SW480 (cell line): ENCODE measurements at regions not wholly inside any gene's neighbourhood (a gene's known extent, or its start where the extent isn't known, plus 50 kb on each side); places are given as distances from the start of the nearest gene placed in this dataset.

Experiments
- DNase-seq: peaks from one replicate; pipeline ENCODE4 v3.0.0-alpha.2; 2016; ENCODE audit warnings: low spot score

DNA sequence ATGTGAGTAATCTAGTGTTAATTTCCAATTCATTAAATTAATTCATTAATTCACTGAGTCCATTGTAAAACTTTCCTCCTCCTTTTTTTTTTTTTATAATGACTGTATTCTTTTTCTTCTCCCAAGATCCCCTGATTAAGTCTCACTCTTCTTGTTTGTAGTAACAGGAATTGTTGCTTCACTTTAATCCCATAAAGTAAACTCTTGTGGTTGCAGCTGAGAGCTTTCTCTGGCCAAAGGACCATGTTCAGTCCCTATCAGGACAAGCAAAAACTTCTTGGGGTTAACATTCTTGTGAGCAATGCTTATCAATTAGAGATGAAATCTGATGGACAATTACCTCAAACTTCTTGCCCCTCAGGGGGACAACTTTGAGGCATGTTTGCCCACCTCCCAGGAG lies 400.2 kb upstream of the SPHKAP start:
- DNase-seq: no peak

- DNase-seq: no peak
These were observed 394.4 kb upstream of the SPHKAP start for GRCh38 chr2:228575897-228576296.

DNA sequence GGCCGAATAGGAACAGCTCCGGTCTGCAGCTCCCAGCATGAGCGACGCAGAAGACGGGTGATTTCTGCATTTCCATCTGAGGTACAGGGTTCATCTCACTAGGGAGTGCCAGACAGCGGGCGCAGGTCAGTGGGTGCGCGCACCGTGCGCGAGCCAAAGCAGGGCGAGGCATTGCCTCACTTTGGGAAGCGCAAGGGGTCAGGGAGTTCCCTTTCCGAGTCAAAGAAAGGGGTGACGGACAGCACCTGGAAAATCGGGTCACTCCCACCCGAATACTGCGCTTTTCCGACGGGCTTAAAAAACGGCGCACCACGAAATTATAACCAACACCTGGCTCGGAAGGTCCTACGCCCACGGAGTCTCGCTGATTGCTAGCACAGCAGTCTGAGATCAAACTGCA lies 386.8 kb upstream of the SPHKAP start:
- DNase-seq: peak; percentile 20

- no peak for DNase-seq
These were observed 380.3 kb upstream of the SPHKAP start for GRCh38 chr2:228561816-228562215.

DNA sequence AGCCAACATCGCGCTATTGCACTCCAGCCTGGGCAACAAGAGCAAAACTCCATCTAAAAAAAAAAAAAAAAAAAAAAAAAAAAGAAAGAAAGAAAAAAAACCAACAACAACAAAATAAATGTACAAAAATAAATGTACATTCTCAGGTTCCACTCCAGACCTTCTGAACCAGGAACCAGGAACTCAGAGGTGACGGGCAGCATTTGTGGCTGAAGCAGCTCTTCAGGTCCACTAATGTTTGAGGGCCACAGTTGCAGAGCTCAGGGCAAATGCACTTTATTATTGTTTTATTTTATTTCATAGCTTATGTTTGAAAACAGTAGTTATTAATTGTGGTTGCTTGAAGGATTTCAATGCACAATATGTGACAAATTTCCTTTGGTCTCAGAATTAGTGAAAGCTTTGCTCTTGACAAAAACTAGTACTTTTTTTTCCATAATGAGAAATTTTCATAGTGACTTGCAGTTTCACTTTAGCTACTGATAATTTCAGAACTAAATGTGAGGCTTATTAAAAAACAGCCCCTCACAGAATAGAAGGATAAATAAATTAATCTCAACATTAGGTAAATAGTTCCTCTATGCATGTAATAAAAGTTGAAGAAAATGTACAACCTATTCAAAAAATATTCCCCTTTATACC lies 378.4 kb upstream of the SPHKAP start:
- no peak for DNase-seq

GRCh38 chr2:228556717-228557116 lies 375.2 kb upstream of the SPHKAP start:
- no peak for DNase-seq

DNA sequence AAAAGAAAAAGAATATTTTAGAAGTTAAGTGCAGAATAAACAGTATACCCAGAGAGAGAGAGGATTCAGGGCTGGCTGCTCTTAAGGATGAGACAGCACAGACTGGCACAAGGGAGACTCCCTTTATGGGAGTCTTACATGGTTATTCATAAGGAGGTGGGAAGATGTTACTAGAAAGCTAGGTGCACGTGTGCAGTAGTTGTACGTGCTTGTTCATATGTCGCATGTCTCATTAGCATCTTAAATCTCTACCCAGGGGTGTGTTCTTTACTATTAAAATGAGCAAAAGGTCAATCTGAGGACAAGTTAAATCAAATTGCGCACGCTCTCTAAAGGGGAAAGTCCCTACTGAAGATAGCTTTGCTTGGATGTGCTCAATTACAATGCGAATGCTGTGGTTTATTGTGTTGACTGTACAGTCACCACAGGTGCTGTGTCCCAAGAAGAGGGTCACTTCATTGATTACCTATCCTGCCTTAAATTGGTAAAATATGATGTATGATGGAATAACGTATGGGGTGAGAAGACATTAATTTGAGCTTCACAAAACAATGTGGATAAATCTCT lies 368.0 kb upstream of the SPHKAP start:
- no peak for DNase-seq

GRCh38 chr2:228548230-228548629 lies 366.7 kb upstream of the SPHKAP start:
- no peak for DNase-seq

DNA sequence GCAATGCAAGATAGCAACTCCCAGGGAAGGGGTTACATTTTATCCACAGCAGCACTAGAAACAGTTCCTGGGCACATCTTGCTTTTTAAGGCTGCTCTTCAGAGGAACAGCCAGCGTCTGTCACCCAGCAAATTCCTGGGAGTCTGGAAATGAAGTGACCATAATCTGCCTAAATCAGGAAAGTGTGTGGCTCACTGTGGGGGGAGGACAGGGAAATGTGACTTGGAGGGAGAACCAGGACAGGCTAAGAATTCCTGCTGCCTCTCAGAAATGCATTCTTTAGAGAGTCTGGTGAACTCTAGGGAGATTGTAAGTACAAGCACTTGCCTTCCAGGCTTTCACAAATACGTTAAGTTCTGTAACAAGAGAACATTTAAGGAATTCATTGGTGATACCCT lies 364.3 kb upstream of the SPHKAP start:
- no peak for DNase-seq

DNA sequence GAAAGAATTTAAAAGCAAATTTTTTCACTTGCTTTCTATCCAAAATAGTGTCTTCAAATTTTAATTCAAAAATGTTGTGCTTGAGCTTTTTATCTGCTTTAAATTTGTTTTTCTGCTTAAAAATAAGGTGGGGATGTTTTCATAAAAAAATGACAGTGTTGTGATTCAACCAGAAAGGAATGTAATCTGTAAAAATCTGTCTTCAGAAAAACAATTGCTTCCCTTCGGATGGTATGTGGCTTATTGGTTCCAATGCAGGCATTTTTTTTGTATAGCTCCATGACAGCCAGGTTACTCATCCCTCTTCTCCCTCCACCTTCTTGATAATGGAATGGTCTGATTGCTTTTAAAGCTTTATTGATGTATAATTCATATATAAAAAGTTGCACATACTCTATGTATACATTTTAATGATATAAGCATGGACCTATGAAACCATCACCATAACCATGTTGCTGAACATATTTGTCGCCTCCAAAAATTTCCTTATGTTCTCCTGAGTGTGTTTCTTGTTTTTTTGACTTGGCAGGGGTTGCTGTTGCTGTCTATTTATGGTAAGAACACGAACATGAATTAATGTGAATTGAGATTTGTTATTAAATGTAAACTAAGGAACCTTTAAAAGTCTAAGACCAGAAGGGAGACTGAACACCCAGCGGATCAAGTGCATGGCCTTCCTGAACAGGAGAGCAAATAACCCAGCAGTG lies 363.7 kb upstream of the SPHKAP start:
- DNase-seq: no peak

DNA sequence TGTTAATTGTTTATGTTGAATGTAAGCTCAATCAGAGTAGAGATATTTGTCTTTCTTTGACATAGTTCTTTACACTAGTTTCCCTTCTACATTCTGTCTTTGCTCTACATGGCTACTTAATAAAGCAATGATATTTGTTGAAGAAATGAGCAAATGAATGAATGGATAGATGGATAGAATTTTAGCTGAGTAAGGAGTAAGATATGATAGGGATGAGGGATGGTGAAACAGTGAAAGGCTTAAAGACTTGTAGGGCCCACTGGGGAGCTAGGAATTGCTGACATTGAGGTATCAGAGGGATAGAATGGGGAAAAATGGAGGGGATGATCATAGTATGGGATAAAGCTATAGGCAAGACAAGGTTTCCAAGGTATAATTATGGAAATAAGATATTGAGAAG lies 361.6 kb upstream of the SPHKAP start:
- no peak for DNase-seq

DNA sequence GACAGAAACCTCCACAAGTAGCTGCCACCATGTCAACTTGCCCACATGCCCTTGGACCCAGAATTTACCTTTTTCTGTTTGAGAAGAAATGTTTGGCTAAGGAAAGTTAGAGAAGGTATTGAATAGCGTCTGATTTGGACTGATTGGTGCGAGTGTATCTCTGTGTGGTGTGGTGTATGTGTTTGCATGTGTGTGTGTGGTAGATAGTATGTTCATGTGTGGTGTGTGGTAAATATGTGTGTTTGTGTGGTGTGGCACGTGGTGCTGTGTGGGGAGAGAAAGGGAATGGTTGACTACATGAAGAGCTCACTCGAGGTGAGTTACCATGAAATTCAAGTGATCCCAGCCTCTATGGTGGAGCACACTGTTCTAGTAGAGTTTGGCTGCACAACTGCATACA lies 360.8 kb upstream of the SPHKAP start:
- no peak for DNase-seq

DNA sequence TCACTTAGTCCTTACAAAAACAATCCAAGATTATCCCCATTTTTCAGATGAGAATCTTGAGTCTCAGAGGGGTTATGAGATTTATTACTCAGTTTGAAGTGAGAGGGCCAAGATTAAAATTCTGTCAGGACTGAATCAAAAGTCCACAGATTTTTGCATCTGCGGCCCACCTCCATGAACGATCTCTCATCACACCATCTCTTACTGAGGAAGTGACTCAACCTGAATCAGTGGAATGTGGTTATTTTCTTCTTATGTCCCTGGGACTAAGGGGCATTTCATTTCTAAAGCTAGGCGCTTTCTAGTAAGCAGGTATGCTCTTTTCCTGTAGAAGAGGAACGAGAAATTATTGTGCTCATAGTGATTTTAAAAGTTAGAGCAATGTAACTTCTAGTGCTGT lies 360.3 kb upstream of the SPHKAP start:
- DNase-seq: no peak

- DNase-seq: no peak
These were observed 359.5 kb upstream of the SPHKAP start for GRCh38 chr2:228540976-228541375.

GRCh38 chr2:228535396-228535795 lies 353.9 kb upstream of the SPHKAP start:
- no peak for DNase-seq

DNA sequence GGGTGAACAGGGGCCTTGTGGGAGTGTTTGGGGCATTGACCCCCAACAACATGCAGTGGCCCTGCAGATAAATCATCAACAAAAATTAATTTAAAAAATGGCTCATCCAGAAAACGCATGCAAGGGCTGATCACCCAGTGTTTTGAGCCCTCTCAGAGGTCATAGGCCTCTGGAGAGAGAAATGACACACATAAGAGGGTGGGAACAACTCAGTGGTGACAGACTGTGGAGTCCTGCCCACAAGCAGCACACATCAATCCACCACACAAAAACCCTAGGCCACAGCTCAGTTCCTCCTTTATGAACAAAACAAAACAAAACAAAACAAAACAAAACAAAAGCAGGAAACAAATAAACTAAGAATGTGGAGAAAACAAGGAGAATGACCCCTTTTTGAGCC lies 351.7 kb upstream of the SPHKAP start:
- no peak for DNase-seq

DNA sequence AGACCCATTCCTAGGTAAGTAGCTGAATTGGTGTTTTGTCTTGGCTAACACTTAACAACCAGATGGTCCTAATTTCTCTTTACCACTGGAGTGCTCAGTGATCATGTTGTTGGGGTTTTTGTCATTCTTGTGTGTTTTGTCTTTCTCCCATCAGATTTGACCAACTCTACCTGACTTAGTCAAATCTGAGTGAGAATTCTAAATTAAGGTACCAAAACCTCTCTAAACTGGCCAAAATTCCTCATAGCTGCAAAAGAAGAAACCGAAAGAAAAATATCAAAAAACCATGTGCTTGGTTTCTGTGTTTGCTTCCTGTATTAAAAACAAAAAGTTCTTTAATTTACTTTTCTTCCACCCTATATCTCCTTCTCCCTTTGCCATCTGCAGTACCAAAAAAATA lies 350.7 kb upstream of the SPHKAP start:
- DNase-seq: no peak

DNA sequence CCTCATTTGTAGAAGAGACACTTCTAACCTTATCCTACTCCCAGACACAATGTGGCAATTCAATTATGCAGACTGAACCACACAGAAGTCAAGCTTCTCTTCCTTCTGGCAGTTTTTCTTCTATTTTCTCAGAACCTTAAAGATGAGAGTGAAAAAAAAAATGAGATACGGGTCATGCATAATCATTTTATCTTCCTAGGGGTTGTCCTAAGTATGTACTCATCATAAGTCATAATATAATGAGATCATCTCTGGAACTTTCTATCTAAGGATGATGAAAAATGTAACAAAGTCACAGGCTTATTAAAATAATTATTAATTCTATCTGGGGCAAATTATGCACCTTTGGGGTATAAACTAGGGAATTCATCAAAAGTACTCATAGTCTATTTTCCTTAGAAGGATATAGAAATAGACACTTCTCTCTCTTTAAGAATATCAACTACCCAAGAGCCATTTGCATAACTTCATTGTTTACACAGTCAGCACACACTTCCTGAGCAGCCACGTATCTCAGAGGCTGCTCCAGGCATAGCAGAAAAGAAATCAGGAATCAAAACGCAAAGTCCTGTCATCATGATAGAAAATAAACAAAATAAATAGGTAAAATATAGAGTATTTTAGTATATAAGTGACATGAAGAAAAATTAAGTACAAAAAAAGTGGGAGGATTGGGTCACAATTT lies 345.9 kb upstream of the SPHKAP start:
- DNase-seq: no peak

DNA sequence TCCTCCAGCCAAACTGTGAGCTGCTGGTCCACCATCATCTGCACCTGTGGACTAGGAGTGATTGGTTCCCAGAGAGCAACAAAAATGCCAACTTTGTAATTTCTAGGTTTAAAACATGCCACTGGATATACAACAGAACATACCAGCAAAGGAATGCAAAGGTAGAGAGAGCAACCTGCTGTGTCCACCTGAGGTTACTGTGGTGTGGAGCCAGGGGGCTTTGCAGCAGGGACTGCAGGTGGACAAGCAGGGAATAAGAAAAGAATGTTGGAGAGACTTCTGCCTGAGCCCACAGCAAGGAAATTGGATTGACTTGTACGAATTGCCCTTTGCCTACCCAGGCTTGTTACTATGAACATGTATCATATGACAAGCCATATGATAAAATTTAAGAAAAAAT lies 345.2 kb upstream of the SPHKAP start:
- DNase-seq: no peak

- no peak for DNase-seq
These were observed 341.5 kb upstream of the SPHKAP start for GRCh38 chr2:228522977-228523376.

GRCh38 chr2:228522276-228522675 lies 340.8 kb upstream of the SPHKAP start:
- no peak for DNase-seq

DNA sequence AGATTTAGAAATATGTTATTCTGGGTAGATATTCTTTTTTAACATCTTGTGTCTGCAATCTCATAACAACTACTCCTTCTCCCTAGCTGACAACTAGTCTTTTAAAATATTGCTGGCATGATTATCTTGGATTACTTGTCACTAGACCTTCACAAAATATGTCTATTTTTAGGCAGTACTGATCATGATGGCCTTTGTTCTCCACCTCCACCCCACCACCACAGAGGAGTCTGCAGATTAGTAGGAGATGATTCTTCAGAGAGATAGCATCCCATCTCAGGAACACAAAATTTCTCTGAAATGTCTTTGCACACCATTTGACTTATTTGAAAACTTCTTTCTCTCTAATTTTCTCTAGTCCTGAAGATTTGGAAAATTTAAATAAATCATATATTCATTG lies 338.1 kb upstream of the SPHKAP start:
- no peak for DNase-seq

DNA sequence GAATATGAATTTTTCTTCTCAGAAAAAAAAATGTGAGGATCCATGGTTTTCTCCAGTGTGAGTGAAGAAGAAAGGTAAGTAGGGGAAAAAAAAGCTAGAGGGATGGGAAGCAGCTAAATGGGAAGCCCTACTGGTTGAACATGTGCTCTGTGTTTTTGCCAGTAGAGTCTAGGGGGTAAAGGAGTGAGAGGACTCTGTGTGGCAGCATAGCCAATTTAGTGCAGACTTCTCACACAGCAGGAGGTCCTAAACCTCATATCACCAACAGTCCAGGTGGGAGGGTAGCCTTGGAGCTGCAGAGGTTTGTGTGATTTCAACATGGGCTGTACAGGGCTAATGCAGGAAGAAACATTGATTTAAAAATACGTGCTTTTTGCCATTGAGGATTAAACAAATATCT lies 334.5 kb upstream of the SPHKAP start:
- no peak for DNase-seq
